ENCODE measurements at regions not wholly inside any gene's neighbourhood (a gene's known extent, or its start where the extent isn't known, plus 50 kb on each side); places are given as distances from the start of the nearest gene placed in this dataset.

- no peak for TF ChIP-seq CTCF (IDR thresholded peaks at IDR 0.05)
- no peak for TF ChIP-seq POLR2A (IDR thresholded peaks at IDR 0.05)
Measured at GRCh38 chr5:107269256-107269655, 401.5 kb downstream of the EFNA5 start.

Measured in right lobe of liver (tissue), 4 donors.